H54 (cell line): ENCODE measurements at regions not wholly inside any gene's neighbourhood (a gene's known extent, or its start where the extent isn't known, plus 50 kb on each side); places are given as distances from the start of the nearest gene placed in this dataset.

Source experiments
- DNase-seq: peaks from one replicate; pipeline ENCODE4 v3.0.0; 2011; ENCODE audit warnings: low spot score, mixed read lengths; ENCODE audit not compliant: insufficient read length
- FAIRE-seq: peaks from 3 replicates; lab custom pipeline; 2011; peaks lifted over from hg19 to GRCh38; lab: Jason Lieb, UNC
- POLR2A ChIP-seq: IDR thresholded peaks from 2 replicates; pipeline ENCODE4 v1.6.1; 2011; ENCODE audit warnings: low read depth, mild to moderate bottlenecking, low read length

- no peak for DNase-seq
Observed at GRCh38 chr2:10964052-10964790, 52.5 kb downstream of the KCNF1 start.

DNA sequence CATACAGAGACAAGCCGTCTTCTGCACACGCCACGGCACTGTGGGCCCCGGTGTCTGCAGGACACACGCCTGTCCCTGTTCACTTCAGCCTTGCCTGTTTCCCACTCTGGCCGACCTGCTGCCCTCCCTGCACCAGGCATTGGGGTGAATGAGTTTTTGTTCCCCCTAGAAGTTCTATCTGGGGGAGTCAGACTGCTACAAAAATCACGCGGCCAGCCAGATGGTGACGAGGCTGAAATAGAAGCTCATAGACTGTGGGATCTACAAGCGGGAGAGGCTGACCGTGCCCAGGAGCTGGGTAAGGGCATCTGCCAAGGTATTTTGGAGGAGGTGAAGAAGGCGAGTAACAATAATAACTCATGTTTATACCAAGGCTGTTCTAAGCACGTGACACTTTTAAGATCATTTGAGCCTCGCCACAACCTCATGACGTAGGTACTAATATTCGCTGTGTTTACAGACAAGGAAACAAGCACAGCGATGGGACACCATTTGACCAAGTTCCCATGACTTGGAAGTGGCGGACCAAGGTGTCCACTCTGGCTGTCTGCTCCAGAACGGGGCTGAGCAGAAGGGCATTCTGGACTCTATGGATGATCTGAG lies 53.6 kb downstream of the KCNF1 start:
- FAIRE-seq, result no peak
- DNase-seq, result no peak
- TF ChIP-seq POLR2A, result no peak

More at GRCh38 chr2:10964052-10964790, 52.5 kb downstream of the KCNF1 start:
- FAIRE-seq, result no peak
- no peak for TF ChIP-seq POLR2A

DNA sequence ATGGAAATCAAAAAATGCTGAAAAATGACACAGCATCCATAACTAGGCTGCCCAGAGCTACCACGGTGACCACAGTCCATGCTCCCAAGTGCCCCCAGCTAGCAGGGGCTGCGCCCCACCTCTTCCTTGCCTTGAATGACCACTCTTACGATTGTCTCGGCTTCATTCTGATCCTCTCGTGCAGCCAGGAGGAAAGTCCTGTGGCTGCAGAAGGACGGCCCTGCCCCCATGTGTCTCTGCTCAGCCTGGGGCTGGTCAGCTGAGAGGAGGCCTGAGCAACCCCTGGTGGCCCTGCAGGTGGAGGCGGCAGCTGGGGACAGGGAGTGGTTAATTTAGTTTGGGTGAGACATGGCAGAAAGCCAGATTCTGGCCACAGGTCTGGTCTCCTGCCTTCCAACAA lies 54.3 kb downstream of the KCNF1 start:
- DNase-seq (no peak), FAIRE-seq (no peak)
- TF ChIP-seq POLR2A, result no peak

GRCh38 chr2:10966741-10967140 lies 55.0 kb downstream of the KCNF1 start:
- TF ChIP-seq POLR2A, result no peak
- FAIRE-seq, result no peak

DNA sequence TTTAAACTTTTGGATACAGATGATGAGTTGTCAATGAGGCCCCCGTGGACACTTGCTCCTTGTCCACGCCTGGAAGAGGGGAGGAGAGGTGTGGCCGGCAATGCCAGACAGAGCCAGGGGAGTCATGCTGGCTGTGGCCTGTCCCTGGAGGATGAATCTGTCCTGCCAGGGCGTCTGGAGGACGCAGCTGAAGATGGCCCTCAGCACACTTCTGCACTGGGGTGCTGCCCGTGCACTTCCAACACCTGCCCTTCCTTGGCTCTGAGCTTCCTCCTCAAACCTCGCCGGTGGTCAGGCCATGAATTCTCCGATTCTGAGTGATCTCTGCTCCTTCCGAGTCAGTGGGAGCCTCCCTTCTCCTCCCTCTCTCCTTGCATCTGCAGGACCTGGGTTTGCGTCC lies 56.4 kb downstream of the KCNF1 start:
- no peak for DNase-seq
- TF ChIP-seq POLR2A, result no peak
- FAIRE-seq, result no peak

More at GRCh38 chr2:10966741-10967140, 55.0 kb downstream of the KCNF1 start:
- DNase-seq, result no peak

DNA sequence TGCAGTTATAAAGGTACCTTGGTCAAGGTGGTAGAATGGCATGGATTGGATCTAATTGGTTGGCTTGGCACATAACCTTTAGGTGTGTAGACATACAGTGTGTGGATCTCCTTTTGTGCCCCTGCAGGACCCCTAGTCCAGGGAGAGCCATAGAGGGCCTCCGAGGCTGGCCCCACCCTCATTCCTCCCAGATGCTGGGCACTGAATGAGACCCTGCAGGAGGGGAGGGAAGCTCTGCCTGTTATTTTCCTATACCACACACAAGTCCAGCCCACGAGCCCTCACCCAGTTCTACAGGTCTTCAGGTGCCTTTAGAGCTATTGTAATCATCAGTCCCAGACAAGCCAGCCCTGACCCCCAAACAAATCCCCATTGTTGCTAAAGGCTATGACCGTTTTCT lies 58.9 kb downstream of the KCNF1 start:
- DNase-seq, result no peak
- FAIRE-seq, result no peak
- no peak for TF ChIP-seq POLR2A

GRCh38 chr2:10971161-10971887 lies 59.6 kb downstream of the KCNF1 start:
- FAIRE-seq (no peak), DNase-seq (no peak)
- TF ChIP-seq POLR2A, result no peak

GRCh38 chr2:10971888-10972260 lies 60.1 kb downstream of the KCNF1 start:
- no peak for DNase-seq
- no peak for FAIRE-seq
- TF ChIP-seq POLR2A, result no peak

DNA sequence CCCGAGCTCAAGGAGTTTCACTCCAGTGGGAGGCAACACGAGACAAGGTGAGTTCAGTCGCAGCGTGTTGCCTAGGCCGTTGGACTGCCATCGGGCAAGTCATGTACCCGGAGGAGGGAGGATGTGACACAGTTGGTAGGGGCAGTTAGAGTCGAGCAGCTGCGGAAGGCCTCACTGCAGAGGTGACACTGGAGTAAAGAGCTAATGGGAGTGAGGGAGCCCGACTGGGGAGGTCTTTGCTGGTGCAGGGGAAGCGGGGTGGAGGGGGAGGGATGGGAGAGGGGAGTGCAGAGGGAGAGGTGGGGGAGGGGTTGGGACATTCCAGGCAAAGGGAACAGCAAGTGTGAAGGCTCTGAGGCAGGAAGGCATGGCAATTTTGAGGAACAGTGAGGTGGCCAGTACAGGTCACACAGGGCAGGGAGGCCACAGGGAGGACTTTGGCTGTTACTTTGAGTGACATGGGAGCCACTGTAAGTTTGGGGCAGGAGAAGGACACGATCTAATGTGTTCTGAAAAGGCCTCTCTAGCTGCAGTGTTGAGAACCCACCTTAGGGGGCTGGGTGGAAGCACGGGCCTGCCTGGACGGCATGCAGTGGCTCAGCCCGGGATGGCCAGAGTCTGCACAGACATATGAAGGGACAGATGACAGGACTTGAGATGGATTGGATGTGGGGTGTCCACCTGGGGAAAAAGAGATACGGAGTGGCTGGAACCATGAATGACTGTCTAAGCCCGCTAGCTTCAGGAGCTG lies 61.1 kb downstream of the KCNF1 start:
- TF ChIP-seq POLR2A, result no peak
- FAIRE-seq (no peak), DNase-seq (no peak)

- FAIRE-seq, result no peak
Observed at GRCh38 chr2:10973766-10974165, 62.0 kb downstream of the KCNF1 start.

GRCh38 chr2:10977003-10977402 lies 65.3 kb downstream of the KCNF1 start:
- no peak for TF ChIP-seq POLR2A
- FAIRE-seq (no peak), DNase-seq (no peak)

More at GRCh38 chr2:10973766-10974165, 62.0 kb downstream of the KCNF1 start:
- no peak for DNase-seq
- TF ChIP-seq POLR2A, result no peak

- no peak for TF ChIP-seq POLR2A
- DNase-seq (no peak), FAIRE-seq (no peak)
Observed at GRCh38 chr2:10977621-10978020, 65.9 kb downstream of the KCNF1 start.

DNA sequence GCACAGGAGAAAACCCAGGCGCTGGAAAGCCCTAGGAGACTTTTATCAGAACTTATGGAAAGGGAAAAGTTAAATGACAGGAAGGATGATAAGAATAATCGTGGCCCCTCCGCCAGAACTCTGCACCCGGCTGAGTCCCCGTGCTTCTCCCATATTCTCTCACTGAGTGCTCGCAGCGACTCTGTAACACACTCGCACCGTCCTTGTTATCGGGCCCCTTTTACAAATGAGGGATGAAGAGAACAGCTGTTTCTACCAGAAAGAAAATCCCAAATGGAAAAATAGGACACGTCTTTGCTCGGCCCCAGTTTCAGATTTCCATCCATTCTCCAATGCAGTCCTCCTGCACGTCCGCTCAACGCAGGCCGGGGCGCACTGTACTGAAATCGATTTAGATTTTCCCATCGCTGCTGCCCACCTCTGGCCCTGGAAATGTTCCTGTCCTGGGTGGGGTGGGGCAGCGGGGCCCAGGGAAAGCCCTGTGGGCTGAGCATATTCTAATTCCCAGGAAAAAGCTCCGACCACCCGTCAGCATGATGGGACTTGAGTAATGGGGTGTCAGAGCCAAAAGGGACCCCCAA lies 66.4 kb downstream of the KCNF1 start:
- DNase-seq (no peak), FAIRE-seq (no peak)
- TF ChIP-seq POLR2A, result no peak
